ENCODE measurements at regions not wholly inside any gene's neighbourhood (a gene's known extent, or its start where the extent isn't known, plus 50 kb on each side); places are given as distances from the start of the nearest gene placed in this dataset.

DNA sequence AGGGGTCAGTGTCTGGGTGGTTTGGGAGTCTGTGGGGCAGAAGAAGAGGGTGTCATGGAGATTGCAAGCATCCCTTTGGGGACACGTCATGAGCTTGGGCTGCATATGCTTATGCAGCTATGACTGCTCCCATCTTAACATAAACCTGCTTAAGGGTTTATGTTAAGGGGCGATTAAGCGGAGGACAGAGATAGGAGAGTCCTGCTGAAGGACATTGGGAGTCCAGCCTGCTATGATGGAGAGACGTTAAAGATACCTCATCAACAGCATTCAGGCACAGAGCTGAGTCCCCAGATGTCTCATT is 76.8 kb upstream of the AKR1E2 start:
- no peak overlapping the region for H3K4me3 ChIP-seq (ENCODE audit: low read depth in 1 of 3, low read length in 3 of 3)
- no peaks in the 10 kb centered on the region for H3K36me3 ChIP-seq (ENCODE audit: control insufficient read depth in 4 of 4, insufficient read depth in 3 of 4, low read depth in 1 of 4, low read length in 3 of 4)
- TF ChIP-seq, protein P1, sequence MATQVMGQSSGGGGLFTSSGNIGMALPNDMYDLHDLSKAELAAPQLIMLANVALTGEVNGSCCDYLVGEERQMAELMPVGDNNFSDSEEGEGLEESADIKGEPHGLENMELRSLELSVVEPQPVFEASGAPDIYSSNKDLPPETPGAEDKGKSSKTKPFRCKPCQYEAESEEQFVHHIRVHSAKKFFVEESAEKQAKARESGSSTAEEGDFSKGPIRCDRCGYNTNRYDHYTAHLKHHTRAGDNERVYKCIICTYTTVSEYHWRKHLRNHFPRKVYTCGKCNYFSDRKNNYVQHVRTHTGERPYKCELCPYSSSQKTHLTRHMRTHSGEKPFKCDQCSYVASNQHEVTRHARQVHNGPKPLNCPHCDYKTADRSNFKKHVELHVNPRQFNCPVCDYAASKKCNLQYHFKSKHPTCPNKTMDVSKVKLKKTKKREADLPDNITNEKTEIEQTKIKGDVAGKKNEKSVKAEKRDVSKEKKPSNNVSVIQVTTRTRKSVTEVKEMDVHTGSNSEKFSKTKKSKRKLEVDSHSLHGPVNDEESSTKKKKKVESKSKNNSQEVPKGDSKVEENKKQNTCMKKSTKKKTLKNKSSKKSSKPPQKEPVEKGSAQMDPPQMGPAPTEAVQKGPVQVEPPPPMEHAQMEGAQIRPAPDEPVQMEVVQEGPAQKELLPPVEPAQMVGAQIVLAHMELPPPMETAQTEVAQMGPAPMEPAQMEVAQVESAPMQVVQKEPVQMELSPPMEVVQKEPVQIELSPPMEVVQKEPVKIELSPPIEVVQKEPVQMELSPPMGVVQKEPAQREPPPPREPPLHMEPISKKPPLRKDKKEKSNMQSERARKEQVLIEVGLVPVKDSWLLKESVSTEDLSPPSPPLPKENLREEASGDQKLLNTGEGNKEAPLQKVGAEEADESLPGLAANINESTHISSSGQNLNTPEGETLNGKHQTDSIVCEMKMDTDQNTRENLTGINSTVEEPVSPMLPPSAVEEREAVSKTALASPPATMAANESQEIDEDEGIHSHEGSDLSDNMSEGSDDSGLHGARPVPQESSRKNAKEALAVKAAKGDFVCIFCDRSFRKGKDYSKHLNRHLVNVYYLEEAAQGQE (IDR thresholded peaks at IDR 0.05), result no peak
- TF ChIP-seq, protein P2, sequence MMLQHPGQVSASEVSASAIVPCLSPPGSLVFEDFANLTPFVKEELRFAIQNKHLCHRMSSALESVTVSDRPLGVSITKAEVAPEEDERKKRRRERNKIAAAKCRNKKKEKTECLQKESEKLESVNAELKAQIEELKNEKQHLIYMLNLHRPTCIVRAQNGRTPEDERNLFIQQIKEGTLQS (IDR thresholded peaks at IDR 0.05), result no peak
- TF ChIP-seq JUND (IDR thresholded peaks at IDR 0.05) (no peak), RXRA (IDR thresholded peaks at IDR 0.05) (no peak), TAF1 (conservative IDR thresholded peaks at IDR 0.05) (no peak), RAD21 (IDR thresholded peaks at IDR 0.05) (no peak), GABPA (IDR thresholded peaks at IDR 0.05 in 1 of 2, conservative IDR thresholded peaks at IDR 0.05 in 1 of 2) (no peak), EGR1 (IDR thresholded peaks at IDR 0.05; ENCODE audit: low read depth in 2 of 2) (no peak), YY1 (IDR thresholded peaks at IDR 0.05) (no peak), NR2F2 (IDR thresholded peaks at IDR 0.05) (no peak), FOXA1 (IDR thresholded peaks at IDR 0.05) (no peak), HNF4A (conservative IDR thresholded peaks at IDR 0.05) (no peak), FOXA2 (IDR thresholded peaks at IDR 0.05) (no peak), HNF4G (IDR thresholded peaks at IDR 0.05) (no peak), SP1 (IDR thresholded peaks at IDR 0.05) (no peak)
- TF ChIP-seq, protein P3, sequence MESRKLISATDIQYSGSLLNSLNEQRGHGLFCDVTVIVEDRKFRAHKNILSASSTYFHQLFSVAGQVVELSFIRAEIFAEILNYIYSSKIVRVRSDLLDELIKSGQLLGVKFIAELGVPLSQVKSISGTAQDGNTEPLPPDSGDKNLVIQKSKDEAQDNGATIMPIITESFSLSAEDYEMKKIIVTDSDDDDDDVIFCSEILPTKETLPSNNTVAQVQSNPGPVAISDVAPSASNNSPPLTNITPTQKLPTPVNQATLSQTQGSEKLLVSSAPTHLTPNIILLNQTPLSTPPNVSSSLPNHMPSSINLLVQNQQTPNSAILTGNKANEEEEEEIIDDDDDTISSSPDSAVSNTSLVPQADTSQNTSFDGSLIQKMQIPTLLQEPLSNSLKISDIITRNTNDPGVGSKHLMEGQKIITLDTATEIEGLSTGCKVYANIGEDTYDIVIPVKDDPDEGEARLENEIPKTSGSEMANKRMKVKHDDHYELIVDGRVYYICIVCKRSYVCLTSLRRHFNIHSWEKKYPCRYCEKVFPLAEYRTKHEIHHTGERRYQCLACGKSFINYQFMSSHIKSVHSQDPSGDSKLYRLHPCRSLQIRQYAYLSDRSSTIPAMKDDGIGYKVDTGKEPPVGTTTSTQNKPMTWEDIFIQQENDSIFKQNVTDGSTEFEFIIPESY (IDR thresholded peaks at IDR 0.05), result no peak
- TF ChIP-seq, protein P4, sequence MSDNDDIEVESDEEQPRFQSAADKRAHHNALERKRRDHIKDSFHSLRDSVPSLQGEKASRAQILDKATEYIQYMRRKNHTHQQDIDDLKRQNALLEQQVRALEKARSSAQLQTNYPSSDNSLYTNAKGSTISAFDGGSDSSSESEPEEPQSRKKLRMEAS (IDR thresholded peaks at IDR 0.05), result no peak
- TF ChIP-seq, protein P5, sequence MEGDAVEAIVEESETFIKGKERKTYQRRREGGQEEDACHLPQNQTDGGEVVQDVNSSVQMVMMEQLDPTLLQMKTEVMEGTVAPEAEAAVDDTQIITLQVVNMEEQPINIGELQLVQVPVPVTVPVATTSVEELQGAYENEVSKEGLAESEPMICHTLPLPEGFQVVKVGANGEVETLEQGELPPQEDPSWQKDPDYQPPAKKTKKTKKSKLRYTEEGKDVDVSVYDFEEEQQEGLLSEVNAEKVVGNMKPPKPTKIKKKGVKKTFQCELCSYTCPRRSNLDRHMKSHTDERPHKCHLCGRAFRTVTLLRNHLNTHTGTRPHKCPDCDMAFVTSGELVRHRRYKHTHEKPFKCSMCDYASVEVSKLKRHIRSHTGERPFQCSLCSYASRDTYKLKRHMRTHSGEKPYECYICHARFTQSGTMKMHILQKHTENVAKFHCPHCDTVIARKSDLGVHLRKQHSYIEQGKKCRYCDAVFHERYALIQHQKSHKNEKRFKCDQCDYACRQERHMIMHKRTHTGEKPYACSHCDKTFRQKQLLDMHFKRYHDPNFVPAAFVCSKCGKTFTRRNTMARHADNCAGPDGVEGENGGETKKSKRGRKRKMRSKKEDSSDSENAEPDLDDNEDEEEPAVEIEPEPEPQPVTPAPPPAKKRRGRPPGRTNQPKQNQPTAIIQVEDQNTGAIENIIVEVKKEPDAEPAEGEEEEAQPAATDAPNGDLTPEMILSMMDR (IDR thresholded peaks at IDR 0.05; ENCODE audit: low read depth, low read length, missing input control), result no peak
- WGBS, result 78% methylated on average over 4 of the region's 4 CpGs
- no peak for DNase-seq (ENCODE audit: low spot score)
- H3K9ac ChIP-seq (ENCODE audit: low read depth in 1 of 2, low read length in 2 of 2), result no peak overlapping the region
- H3K4me1 ChIP-seq (ENCODE audit: control insufficient read depth in 4 of 4, insufficient read depth in 4 of 4, low read length in 3 of 4), result no peaks in the 10 kb centered on the region
- H3K27me3 ChIP-seq (ENCODE audit: control insufficient read depth in 4 of 4, insufficient read depth in 4 of 4, low read length in 3 of 4), result no peaks in the 10 kb centered on the region
- no peaks in the 10 kb centered on the region for H3K9me3 ChIP-seq (ENCODE audit: control insufficient read depth in 4 of 4, low read length in 3 of 4)
- no peak overlapping the region for H3K27ac ChIP-seq (ENCODE audit: low read depth in 1 of 2, low read length in 2 of 2)

All from liver (tissue), 8 donors.